Renal pelvis (tissue), 1 donor: ENCODE measurements at regions not wholly inside any gene's neighbourhood (a gene's known extent, or its start where the extent isn't known, plus 50 kb on each side); places are given as distances from the start of the nearest gene placed in this dataset.
A peak's percentile ranks its signal among the peaks of the same experiment; 100 is the strongest.

Source experiments
- DNase-seq: peaks from one replicate; pipeline ENCODE4 v3.0.0-alpha.2; 2013

DNA sequence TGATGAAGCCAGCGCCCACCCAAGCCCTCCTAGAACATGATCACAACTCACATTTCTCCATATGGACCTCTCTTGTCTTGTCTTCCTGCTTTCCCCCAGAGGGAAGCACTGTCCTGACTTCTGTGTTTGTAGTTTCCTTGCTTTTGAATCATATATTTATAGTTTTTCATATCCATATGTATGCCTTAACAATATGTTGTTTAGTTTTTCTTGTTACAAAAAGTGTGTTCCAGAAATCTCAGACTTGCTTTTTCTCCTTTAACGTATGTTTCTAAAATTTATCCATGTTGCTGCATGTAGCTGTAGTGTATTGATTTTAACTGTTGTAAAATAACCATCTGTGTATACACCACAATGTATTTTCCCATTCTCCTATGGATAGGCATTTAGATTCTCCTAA lies 182.0 kb upstream of the SMIM23 start:
- DNase-seq, result no peak

DNA sequence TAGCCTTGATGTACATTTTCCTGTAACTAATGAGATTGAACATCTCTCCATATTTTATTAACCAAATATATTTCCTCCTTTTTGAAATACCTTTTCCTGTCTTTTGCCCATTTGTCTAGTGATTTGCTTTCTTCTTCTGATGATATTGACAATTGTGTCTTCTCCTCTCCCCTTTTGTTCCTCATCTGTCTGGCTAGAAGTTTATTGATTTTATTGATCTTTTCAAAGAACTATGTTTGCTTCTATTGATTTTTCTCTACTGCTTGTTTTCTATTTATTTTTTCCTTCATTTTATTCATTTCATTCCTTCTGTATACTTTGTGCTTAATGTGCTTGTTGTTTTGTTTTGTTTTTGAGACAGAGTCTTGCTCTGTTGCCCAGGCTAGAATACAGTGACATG lies 181.4 kb upstream of the SMIM23 start:
- DNase-seq, result no peak

DNA sequence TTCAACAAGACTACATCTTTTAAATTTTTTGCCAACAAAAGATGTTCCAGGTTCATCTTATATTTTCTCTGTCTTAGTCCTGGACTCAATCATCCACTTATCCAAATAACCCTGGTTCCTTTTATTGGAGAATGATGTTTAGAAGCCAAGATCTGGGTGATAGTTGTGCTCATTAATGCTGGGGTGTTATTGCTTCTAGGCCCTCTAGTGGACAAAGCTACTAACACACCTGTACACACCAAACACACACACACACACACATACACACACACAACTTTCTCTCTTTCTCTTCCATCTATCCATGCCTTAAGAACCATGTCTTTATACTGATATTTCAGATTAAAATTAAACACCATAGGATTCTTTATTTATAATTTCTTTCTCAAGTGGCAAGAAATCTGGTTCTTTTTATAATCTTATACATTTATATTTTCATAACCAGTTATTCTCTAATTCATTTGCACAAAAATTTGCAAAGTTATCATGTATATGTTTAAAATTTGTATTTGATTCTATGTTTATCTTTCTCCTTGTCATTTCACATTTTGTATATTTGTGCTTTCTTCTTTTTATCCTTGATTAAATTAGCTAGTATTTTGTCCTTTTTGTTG lies 179.1 kb upstream of the SMIM23 start:
- DNase-seq, result no peak

DNA sequence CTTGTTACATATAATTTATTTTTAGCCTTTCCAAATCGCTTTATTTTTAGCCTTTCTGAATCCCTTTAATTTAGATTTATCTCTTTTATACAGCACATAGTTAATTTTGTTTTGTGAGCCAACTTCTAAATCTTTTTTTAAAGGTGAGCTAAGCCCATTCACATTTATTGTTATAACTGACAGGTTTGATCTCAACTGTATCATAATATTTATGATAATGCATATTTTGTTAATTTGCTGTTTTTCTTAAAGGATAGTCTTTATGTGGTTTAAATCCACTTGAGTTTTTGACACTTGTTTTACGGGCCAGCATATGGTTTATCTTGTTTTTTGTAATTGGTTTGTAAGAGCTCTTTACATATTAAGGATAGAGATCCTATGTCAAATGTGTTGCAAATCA lies 177.8 kb upstream of the SMIM23 start:
- no peak for DNase-seq

DNA sequence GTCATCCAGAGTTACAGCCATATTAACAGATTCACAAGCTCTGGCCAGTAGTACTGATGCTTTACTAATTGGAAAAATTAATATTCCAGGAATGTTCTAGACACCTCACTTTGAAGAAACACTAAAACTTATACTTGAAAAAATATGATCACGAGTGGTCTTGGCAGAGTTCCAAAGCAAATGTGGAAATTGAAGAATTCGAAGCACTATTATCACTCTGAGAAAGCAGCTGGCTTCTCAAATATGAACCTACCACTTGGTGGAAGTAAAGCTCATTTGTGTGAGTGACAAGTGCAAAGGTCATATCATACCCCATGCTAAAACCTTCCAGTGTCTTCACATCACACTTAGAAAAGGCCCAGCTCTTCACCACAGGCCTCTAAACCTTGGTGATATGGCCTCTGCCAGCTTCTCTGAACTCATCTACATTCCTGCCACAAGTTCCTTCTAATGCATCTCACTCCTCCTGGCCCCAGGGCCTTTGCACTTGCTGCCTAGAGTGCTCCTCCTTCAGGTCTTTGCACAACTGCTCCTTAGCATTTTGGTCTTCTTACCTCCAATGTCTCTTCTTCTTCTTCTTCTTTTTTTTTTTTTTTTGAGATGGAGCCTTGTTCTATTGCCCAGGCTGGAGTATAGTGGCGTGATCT lies 175.7 kb upstream of the SMIM23 start:
- DNase-seq, result no peak

DNA sequence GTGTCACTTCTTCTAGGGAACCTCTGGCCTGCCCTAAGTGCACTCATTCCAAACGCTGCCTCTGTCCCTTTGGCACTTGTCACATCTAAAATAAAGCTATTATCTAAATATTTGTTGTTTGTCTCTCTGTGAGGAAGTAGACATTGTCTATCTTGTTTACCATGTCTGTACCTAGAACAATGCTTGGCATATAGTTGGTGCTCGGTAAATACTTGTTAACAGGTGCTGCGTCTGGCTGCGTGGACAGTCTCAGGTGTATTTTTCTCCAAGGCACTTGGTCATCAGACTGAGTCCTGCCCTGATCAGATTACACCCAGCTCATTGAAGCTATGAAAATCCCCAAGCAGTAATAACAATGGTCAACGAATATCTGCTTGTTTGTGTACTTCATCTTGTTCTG lies 174.9 kb upstream of the SMIM23 start:
- DNase-seq, result no peak

DNA sequence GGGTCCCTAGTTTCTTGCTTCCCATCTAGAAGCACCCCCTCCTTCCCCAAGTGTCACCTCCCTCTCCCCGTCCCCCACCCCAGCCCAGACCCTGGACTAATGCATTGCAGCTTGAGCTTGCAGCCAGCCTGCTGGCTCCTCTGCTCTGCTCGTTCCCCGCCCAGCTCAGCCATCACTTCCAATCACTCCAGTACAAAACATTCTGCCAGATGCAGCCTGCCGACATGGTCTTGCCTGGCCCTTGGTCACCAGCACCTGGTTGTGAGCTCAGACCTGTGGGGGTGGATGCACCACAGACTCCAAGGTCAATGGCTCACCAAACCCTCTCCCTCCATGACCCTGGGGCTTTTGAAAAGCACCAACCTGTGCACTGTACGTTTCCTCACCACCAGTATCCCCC lies 172.9 kb upstream of the SMIM23 start:
- no peak for DNase-seq

DNA sequence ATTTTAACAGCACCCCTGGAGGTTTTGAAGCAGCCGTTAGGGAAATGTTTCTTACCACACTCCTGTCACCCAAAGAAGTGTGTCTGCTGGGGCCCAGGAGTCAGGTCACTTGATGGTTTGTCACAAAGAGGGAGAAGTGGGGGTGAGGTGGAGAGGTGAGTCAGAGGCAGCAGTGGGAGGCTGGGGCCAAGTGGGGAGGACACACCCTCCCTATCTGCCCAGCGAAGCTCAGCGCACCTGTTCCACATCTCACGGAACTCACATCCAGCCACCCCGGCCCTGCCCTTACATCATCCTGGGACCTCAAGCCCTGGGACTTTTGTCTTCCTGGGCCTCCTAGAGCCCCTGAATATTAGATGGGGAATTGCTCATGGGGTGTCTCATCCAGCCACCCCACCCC lies 171.1 kb upstream of the SMIM23 start:
- no peak for DNase-seq

DNA sequence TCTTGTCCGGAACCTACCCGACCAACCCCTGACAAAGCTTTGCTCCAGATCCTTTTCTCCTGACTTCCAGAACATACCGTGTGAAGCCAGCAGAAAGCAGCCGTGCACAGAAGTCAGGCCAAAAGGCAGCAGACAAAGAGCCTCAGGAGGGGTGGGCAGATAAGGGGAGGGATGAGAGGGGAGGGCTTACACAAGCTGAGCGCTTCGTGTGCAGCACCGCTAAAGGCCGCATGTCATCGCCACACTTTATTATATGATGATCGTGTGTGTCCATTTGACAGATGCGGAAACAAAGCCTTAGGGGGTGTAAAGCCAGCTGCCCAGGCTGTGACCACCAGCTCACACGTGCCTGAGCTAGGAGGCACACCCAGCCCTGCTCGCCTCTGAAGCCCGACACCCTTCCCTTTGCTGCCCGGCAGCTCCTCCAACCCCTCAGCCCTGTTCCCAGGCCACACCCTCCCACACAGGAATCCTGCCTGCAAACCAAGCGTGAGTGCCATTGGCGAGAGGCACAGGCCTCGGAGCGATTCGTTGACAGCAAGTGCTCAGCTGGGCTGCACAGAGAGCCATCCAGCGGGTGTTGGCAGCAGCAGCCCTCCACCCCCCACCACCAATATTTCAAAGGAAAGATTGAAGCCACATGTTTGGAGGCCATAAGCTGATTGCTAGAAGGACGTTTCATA lies 170.5 kb upstream of the SMIM23 start:
- peak; percentile 38 for DNase-seq

DNA sequence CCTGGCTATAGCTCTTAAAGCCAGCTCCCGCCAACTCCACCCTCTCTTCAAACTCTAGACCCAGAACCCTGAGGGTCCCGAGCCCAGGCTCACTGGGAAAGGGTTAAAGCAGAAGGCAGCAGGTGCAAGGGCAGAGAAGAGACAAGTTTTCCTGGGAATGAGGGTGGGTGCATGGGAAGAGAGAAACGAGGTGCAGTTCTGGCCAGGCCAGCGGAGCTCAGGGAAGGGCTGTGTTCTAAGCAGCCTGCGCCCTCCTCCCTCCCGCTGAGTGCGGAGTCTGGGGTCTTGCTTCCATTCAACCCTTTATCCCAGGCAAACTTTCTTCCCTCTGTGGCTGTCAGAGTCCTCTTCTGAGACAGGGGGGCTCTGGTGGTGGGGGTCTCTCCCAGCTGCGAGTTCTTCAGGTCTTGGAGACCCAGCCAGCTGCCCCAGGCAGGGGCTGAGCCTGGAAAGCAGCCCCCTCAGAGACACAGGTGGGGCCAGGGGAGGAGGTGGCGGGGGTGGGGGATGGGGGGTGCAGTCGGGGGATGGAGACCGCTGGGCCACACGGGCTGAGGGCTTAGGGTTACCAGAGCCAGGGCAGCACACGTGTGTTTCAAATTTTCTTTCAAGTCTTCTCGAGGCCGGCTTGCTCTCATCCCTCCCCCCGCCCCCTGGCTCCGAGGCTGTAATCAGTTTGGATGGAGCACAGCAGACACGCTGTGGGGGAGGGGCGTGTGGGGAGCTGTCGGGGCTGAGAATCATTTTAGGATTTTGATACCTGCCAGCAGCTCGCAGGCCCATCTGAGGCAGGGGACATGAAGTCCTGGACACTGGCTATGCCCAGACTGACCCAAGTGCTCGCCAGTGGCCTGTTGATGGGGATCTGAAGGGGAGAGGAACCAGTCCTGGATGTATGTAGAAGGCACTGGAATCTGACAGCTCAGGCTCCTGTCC lies 169.6 kb upstream of the SMIM23 start:
- DNase-seq, result no peak

DNA sequence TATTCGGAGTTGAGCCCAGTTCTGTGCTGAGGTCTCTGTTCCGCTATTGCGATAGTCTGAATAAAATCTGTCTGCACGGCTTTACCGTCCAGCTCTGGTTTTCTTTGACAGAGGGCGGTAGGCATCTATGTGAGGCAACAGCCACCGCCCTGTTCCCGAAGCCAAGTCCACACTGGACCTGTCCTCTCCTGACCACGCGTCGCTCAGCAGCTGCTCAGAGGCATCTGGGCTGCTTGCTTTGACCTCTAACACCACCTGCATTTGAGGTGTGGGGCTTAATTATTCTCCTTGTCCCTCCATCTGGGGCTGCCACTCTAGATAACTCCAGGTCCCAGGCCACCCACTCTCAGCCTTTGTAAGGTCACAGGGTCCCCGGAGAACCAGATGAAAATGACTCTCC lies 168.4 kb upstream of the SMIM23 start:
- no peak for DNase-seq

DNA sequence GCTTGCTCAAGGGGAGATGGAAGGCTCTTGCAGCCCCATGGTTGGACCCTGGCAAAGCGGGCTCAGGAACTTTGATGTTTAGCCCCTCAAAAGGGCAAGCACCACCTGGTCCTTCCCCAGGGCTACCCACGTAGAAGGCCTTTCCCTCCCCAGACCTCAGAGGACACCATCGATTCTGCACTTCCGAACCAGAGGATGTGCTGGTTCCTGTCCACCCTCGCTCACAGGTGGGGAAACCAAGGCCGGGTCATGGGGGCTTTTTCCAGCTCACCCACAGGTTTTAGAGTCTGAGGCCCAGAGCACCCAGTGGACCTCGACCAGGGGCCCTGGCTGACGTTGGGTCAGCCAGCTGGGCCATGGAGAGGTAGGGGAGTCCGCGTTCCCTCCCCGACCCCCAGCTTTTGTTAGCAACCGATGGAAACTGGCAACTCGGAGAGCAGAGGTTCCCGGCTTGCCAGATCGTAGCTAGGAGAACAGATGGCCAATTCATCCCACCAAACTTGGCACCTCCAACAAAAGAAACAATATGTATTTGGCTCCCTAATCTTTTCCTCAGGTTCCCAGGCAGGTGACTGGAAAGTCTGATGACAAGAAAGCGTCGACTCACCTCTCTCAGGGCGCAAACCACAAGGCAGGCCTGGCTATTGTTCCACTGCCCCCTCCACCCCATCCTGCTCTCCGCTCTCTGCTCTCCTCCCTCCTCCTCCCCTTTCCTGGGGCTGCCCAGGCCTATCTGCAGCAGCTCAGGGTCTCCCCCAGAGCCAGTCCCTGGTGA lies 167.6 kb upstream of the SMIM23 start:
- DNase-seq, result no peak

DNA sequence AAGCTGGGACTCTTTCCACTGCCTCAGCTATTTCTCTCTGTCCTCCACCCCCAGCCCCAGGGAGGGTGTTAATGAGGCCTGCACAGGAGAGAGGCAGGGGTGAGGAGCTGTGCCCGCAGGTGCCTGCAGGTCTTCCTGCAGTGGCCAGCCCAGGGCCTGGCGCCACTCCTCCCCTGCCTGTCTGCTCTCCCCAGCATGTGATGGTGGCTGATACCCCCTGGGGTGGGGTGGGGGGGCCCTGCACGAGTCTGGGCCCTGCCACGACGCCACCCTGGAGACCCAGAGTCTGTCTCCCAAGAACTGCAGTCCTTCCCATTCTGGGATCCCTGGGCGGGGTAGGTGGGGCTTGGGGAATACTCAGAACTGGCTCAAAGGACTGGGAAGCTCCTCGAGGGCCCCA lies 166.4 kb upstream of the SMIM23 start:
- no peak for DNase-seq

DNA sequence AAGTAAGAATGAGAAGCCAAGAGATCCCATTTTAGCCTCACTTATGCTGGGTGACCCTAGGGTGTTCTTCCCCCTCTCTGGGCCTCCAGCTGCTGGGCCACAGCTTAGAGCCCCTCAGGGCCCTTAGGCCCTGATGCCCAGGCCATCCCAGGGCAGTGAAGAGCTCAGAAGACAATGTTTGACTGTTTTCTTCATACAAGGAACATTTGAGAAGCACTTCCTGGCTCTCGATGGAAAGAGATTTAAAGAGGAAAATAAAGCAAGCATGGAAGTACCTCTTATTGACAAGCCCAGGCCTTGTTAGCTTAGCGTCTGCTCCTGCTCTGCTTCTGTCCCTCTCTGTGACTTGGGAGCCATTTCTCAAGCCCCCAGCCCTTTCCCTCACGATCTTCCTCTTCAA lies 165.9 kb upstream of the SMIM23 start:
- no peak for DNase-seq

DNA sequence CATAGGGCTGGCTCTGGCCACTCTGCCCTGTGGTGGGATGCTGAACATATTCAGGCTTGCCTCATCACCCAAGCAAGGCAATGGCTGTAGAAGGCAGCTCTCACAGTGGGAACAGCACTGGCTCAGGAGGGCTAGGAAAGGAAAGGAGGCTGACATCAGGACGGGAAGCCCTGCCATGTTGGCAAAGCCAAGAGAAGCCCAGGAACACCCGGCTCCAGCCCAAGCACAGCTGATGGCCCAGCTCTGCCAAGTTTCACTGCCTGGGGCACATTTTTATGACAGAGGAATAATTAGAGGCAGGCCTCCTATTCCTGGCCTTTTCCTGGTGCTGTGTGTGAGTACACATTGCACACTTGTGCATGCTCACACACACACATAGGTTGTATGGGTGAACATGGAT lies 163.6 kb upstream of the SMIM23 start:
- DNase-seq, result no peak

DNA sequence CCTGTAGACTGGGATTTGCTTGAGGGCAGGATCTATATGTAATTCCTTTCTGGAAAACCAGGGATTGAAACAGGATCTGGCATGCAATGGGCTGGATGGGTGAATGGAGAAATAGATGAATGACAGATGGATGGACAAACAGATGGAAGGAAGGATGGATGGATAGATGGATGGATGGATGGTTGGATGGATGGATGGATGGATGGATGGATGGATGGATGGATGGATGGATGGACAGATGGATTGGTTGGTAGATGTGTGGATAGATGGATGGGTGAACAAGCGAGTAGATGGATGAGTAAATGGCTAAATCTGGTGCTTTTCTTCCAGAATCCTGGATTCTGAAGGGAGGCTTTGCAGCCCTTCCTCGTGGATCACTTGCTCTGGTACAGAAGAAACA lies 162.5 kb upstream of the SMIM23 start:
- no peak for DNase-seq

DNA sequence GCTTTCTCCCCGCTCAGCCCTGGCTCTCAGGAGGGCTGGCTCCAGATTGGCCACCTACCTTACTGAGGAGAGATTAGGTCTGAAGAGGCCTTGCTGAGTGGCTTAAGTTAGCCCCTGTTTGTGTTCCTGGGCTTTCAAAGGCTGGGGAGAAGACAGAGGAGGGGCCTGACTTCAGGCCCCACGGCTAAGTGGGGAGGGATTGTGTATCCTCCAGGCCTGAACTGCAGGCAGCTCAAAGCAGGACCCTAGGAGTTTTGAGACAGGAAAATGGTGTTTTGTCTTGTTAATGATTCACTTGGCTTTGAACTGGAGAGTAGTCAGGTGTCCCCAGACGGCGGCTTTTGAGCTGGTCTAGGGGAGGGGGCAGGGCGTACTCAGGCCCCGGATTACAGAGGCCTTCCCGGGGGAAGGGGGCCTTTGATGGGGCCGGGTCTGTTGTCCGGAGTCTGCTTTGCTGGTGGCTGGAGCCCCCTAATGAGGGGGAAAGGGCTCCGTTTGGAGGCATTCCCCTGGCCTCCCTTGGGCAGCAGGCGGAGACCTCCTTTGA lies 162.0 kb upstream of the SMIM23 start:
- peak; percentile 62 for DNase-seq

DNA sequence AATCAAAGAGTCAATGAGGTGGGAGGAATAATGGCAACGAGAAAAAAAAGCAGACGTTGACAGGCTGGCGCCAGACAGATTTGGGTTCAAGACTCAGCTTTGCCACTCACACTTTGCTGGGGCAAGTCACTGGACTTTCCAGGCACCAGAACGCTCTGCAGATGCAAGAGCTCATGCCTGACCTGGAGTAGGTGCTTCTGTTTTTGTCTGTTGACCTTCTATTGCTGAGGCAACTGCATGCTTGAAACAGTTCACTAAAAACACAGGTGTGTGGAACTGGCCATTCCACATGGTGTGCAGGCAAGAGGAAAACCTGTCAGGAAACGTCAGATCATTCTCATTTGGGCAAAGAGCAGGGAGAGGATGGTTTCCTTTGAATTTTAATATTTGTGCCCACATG lies 161.2 kb upstream of the SMIM23 start:
- peak; percentile 49 for DNase-seq

DNA sequence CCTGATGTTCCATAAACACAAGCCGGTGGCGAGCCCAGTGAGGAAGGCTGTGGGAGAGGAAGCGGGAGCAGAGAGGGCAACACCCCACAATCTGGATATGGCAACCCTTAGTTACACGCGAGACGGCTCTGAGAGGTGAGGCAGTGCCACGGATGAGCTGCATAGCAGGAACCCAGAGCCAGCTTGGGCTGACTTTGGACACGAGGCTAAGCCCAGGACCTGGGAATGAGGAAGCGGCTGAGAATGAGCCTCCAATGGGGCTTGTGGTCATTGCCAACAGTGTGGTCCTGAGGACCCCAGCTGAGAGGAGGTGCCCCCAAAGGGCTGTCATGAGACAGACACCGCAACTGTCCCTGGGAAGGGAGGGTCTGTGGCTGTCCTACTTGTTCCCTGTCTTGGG lies 160.0 kb upstream of the SMIM23 start:
- no peak for DNase-seq

DNA sequence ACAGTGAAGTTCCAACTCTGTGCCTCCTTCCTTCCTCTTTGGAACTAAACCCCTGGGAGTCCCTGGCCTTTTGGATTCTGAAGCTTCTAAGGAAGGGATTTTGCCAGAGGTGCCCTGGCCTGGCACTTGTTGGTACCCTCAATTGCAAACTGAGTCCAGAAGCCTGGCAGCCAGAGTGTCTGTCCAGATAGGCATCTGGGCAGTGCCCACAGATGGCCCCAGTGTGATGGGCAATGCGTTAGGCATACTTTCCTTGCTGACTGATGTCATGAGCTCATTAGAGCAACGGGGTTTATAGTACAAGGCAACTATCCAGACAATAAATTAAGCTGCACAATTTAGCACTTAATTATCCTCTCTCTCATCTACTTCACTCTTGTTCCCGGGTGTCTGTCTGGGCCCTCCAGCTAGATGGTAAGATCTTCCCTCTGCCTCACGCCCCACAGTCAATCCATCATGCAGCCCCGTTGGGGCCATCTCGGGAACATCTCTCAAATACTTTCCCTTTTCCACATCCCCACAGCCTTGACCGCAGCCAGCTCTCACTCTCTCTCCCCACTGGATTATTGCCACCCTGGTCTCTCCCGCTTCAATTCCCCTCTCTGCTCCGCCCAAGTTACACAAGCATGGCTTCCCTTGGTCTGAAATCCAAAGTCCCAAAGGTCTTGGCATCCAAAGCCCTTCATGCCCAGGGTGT lies 157.5 kb upstream of the SMIM23 start:
- no peak for DNase-seq

DNA sequence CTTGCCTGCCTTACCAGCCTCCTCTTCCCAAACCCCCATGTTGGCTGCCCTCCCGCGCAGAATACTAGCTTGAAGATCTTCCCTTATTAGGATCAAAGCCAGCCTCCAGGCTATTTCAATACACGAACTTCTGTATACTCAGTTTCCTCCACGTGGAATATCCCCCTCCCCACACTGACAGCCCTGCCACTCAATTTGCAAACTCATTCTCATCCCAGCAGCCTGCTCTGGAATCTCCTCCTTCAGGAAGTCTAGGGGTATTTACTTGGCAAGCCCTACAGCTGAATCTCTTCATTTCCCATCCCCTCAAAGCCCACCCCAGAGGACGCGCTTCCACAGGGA lies 157.0 kb upstream of the SMIM23 start:
- DNase-seq, result no peak
